Tibial nerve (tissue), 3 donors: ENCODE measurements at regions not wholly inside any gene's neighbourhood (a gene's known extent, or its start where the extent isn't known, plus 50 kb on each side); places are given as distances from the start of the nearest gene placed in this dataset.

ENCODE experiments used
- CTCF ChIP-seq, 5 experiments: fragments of 200-600 bp in 3 of 5; fragments of 450-650 bp in 2 of 5; sonication (generic) in 3 of 5; IDR thresholded peaks; one replicate each; pipeline ENCODE4 v1.5.1; 2016 to 2019; ENCODE audit warnings: antibody characterized with exemption in 5 of 5, mild to moderate bottlenecking in 3 of 5, moderate library complexity in 2 of 5
- POLR2A ChIP-seq, 2 donors: fragments of 450-650 bp; IDR thresholded peaks; one replicate each; pipeline ENCODE4 v1.6.1; 2017; ENCODE audit warnings: antibody characterized with exemption in 2 of 2, mild to moderate bottlenecking in 2 of 2, moderate library complexity in 2 of 2

GRCh38 chr6:134431421-134431859 is 113.5 kb upstream of the SGK1 start:
- no peak for TF ChIP-seq CTCF (IDR thresholded peaks at IDR 0.05)
- no peak for TF ChIP-seq POLR2A (IDR thresholded peaks at IDR 0.05)
